Fibroblast of the conjunctiva (primary cell): ENCODE measurements at regions not wholly inside any gene's neighbourhood (a gene's known extent, or its start where the extent isn't known, plus 50 kb on each side); places are given as distances from the start of the nearest gene placed in this dataset.
"Not testable (repeated sequence)": the region's sequence is repeated elsewhere in the genome, so short reads cannot be mapped to it uniquely, and the experiment has no call there.

Source experiments
- DNase-seq: peaks from one replicate; pipeline ENCODE4 v3.0.0-alpha.2; 2010; ENCODE audit warnings: low read depth

DNA sequence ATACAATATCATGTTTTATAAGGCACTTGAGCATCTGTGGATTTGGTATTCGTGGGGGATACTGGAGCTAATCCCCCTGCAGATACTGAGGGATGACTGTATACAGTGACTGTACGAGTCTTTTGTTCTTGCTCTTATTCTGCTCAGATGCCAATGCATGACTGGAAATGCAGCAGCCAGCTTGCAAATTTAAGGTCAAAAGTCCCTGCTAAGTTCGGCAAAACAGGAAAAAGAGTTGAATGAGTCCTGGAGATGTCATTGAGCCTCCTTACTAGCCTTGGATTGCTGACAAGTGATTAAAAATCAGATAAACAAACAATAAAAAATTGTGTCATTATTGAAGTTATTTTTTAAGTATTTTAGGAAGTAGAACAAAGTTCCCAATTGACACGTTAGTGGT is 599.3 kb upstream of the IMPG1 start:
- DNase-seq = no peak

DNA sequence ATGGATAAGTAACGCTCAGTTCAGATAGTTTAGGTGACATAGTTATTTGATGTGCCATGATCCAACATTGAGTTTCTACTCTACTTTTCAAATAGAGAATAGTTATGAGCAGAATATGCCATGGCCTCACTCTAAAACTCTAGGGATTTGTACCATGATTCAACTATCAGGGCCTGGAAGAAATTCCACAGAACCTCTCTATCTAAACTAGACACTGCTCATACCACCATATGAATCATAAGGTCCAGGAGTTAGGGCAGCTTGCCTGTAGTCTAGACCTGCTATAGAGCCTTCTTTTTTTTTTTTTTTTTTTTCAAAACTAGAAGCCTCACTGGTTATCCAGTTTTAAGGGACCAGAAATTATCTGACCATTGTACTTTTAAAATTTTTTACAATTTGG is 571.8 kb upstream of the IMPG1 start:
- no peak for DNase-seq

DNA sequence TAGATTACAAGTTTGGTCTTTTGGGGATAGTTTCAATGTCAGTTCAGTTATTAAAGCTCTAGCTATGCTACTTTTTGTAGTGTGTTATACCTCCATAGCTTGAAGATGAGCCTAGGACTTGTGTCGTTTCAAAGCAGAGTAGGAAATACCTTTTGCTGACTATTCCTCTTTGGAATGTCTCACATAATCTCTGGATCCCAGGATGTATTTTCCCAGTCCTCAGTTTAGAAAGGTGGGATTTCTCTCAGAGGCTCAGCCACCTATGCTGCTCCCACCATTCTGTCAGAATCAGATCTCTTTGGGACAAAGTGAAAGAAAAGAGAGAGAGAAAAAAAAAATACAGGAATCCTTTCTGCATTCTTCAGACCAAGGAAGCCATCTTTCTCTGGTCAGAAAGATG is 567.5 kb upstream of the IMPG1 start:
- no peak for DNase-seq

DNA sequence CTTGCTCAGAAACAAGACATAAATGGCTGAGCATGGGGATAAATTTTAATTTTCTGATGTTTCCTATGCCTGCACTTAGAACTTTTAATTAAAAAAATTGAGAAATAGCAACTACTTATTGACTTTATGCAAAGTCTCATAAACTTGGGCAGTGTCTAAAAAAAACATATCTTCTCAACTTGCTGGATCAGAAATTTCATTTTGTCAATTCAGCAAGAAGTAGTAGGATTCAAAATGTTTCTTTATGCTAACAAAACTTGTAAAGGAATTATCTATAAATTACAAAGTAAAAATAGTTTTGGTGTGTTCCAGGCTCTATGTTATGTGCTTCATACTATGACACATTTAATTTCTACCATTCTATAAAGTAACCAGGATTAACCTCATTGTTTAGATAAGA is 562.2 kb upstream of the IMPG1 start:
- DNase-seq = no peak

DNA sequence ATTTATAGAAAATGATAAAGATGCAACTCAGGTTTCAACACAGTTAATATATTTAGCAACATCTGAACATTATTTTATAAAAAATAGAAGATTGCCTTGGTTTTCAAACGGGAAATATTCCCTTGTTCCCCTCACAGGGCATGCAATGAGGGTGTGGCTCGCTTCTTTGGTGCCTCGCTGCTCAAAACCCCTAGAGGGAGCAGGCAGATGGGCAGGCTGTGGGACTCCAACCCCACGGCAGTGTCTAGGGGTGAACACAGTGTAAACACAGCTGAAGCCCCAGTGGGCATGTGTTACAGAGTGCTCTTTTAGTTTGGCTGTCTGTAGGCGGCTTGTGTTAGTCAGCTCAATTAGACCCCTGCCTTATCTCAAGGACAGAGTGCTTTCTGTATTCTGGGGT is 560.8 kb upstream of the IMPG1 start:
- DNase-seq = no peak

DNA sequence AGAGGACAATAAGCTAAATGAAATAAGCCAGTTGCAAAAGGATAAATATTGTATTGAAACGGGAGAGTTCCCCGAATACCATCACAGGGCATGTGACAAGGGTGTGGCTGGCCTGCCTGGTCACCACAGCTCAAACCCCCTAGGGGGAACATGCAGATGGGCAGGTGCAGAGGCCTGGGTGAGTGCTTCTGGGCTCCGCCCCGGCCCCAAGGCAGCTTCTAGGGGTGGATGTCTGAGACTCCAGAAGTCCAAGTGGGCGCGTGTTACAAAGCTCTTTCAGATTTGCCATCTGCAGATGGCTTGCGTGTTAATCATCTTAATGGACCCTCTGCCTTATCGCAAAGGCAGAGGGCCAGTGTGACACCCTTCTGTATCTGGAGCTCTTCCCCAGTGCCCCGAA is 559.2 kb upstream of the IMPG1 start:
- no peak for DNase-seq

DNA sequence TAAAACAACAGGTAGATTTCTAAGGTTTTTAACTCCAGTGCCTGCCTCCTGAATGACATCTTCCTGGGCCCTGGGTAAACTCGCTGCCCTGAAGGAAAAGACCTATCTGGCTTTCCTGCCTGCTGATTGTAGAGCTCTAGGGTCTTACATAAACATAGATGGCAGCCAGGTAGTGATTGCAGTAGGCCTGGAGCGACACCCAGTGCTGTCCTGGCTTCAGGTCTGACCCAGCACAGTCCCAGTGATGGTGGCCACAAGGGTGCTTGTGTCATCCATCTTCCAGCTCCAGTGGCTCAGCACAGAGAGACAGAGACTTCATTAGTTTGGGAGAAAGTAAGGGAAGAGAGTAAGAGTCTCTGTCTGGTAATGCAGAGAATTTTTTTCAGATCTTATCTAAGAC is 542.9 kb upstream of the IMPG1 start:
- no peak for DNase-seq

DNA sequence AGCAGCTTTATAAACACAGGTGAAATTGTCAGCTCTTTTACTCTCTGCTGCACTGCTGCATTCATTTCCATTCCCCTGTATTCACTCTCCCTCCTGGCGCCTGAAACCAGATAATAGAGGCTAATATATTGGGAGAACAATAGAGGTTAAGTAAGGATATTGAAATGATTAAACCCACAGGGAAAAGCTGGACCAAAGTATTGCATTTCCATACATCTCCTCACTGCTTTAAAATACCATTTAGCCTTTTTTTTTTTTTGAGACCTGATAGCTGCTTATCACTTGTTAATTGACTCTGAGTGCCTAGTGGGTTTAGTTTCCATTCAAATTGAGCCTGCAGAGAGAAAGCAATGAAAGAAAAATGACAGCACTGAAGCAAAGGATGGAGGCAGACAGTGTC is 540.5 kb upstream of the IMPG1 start:
- no peak for DNase-seq

DNA sequence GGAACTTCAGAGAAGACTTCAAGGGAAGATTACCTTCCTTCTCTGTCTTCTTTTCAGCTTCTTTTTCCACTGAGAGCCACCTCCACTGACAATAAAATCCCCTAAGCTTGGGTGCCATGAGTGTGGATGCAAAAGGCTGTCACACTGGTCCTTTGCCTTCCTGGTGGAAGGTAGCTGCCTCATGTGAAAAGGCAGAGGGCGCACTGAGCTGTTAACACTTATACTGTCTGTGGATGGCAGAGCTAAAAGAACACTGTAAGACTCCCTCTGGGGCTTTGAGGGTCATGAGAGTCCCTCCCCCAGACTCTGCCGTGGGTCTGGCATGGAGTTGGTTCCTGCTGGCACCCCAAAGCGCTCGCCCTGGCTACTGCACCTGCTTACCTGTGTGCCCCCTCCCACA is 536.7 kb upstream of the IMPG1 start:
- DNase-seq = no peak

DNA sequence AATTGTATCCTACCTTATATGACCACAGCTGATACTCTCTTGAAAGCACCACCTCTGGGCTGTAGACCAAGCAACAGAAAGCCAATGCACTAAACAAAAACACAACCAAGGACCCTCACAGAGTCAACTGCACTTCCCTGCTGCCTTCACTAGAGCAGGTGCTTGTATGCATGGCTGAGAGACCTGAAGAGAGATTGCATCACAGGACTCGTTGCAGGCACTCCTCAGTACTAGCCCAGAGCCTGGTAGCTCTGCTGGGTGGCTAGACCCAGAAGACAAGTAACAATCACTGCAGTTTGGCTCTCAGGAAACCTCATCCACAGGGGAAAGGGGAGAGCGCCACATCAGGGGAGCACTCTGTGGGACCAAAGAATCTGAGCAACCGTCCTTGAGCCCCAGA is 521.6 kb upstream of the IMPG1 start:
- DNase-seq = no peak

DNA sequence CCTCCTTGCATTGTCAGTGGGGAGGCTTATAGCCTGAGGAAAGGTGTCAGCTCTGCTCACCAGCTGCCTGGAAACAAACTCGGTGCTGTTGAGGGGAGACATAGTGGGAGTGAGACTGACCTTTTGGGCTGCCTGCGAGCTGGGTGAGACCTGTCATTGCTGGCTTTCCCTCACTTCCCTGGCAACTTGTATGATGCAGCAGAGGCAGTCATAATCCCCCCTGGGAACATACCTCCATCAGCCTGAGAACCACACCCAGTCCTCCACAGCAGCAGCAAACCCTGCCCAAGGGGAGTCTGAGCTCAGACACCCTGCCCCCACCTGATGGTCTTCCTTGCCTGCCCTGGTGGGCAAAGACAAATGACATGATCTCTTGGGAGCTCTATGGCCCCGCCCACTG is 521.2 kb upstream of the IMPG1 start:
- no peak for DNase-seq

DNA sequence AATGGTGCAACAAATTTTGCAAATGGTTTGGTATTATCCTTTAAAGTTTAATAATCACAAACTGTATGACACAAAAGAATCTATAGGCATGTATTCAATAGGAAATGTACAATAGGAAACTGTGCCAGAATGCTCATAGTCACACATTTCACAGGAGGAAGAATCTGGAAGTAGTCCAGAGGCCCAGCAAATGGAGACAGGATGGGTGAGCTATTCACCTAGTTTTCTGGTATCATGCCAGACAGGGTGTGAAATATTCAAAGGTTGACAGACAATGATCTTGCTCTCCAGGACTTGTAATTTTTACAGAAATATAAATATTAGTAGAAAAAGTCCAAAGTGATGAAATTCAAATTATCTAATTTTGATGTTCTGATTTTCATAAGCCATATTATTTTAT is 520.1 kb upstream of the IMPG1 start:
- no peak for DNase-seq

DNA sequence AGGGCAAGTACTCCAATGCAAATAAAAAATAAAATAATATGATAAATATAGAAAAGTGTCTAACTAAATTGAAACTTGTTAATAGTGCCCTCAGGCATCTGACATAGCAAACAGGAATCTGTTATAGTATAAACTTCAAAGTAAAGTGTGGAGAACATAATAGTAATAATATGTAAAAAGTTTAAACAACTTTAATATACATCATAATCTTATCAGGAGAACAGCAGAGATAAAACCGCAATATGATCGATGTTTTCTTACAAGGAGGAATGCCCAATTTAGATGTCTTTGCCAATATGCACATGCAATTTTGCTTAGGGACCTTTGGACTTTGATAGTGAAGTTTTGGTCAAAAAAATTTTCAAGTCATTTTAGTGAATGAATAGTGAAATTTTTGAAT is 514.8 kb upstream of the IMPG1 start:
- DNase-seq = no peak

DNA sequence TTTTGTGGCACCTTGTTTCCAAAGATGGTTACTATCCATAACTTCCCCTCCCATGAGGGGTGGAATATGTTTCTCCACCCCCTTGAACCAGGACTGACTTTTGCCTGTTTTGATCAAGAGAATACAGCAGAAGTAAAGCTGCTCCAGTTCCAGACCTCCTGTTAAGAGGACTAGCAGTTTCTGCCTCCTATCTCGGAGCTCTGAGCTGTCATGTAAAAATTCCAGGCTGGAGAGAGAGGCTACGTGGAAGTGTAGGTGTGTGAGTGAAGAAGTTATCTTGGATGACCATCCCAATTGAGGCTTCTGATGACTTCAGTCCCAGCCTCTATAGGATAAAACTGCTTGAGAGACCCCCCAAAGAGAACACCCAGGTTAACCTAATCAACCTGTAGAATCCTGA is 511.7 kb upstream of the IMPG1 start:
- no peak for DNase-seq

DNA sequence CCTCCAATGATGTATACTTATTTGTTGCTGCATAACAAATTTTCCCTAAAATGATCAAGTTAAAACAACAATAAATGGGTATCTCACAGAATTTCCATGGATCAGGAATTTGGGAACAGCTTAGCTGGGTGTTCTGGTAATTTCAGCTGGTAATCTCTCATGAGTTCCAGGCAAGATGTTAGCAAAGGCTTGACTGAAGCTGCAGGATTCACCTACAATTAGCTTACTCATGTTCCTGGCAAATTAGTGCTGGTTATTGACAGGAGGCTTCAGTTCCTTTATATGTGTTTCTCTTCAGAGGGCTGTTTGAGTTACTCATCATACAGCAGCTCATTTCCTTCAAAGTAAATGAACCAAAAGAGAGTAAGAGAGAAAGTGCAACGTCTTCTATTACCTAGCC is 506.3 kb upstream of the IMPG1 start:
- no peak for DNase-seq

DNA sequence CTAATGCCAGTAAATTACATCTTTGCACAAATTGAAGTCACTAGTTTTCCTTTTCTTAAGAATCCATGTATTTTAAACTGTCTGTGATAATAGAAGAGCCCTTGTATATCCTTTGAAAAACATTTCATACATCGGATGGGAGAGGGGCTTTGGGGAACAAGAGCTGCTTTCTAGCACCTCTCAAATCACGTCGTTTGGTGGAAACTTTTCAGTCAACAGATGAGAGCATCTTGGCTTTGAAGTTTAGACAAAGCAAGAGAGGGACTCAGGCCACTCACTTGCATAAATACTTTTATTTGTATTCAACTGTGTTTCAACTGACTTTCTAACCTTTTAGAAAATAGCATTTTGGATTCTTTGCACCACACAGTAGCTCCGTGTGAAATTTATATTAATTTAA is 502.3 kb upstream of the IMPG1 start:
- DNase-seq = no peak

DNA sequence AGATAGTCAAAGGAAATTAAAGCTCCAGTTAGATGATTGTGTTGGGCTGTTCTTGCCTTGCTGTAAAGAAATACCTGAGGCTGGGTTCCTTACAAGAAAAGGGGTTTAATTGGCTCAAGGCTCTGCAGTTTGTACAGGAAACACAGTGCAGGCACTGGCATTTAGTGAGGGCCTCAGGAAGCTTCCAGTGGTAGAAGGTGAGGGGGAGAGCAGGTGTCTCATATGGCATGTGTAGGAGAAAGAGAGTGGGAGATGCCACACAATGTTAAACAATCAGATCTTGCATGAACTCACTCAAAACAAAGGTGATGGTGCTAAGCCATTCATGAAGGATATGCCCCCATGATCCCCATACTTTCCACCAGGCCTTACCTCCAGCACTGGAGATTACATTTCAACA is 493.5 kb upstream of the IMPG1 start:
- no peak for DNase-seq

DNA sequence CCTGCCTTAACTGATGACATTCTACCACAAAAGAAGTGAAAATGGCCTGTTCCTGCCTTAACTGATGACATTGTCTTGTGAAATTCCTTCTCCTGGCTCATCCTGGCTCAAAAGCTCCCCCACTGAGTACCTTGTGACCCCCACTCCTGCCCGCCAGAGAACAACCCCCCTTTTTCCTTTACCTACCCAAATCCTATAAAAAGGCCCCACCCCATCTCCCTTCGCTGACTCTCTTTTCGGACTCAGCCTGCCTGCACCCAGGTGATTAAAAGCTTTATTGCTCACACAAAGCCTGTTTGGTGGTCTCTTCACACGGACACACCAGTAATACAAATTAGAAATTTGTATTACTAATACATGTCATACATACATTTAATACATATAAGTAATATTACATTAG is 489.9 kb upstream of the IMPG1 start:
- not testable (repeated sequence) for DNase-seq

DNA sequence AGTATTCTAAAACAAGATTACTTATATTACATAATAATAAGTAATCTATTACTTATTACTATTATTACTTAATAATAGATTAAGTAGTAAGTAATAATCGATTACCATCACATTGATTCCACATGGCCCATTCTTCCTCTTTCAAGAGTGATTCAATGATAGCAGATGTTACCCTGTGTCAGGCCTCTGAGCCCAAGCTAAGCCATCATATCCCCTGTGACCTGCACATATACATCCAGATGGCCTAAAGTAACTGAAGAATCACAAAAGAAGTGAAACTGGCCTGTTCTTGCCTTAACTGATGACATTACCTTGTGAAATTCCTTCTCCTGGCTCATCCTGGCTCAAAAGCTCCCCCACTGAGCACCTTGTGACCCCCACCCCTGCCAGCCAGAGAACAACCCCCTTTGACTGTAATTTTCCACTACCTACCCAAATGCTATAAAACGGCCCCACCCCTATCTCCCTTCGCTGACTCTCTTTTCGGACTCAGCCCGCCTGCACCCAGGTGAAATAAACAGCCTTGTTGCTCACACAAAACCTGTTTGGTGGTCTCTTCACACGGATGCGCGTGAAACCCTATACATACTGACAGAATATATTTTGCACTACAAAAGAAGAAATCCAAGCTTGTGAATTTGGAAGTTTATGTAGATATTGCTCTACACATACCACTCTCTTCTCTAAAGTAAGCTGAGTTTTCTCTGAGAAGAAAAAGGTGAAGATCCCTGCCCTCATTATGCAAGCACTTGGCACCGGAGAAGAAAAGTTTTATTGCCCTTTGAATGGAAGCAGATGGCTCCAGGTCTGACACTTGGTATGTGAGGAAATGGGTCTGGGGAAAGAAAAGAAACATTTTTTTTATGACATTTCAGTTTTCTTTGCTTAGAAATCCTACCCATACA is 488.6 kb upstream of the IMPG1 start:
- not testable (repeated sequence) for DNase-seq

DNA sequence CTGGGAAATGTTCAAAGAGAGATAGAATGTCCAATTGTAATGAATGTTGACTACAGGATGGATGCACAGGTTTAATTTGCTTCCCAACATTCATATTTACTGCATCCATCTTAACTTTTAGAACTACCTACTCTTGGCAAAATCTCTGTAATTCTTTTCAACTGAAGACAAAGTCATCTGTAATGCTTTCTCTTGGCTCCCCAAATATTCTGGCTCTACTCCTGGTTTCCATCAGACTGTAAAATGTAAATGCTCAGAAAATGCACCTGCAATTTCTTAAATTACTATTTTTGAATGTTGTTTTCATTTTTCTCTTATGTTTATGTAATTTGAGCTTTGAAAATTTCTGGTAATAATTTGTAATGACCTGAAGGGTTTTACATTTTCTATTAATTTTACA is 480.8 kb upstream of the IMPG1 start:
- no peak for DNase-seq

DNA sequence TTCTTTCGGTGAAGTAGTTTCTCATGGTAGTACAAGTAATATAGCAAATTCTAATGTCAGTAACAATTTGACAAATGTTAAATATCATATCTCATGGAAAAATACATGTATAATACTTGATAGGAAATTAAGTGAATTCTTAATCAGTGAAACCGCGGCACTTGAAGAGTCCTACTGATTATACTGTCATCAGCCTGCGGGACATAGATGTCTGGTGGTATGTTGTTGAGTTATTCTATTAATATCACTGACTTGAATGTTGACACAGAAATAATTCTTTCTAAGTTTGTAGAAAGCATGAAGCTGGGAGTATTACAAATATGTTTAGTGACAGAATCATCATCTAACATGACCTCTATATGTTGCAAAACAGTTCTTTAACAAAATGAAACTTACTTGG is 479.8 kb upstream of the IMPG1 start:
- no peak for DNase-seq

DNA sequence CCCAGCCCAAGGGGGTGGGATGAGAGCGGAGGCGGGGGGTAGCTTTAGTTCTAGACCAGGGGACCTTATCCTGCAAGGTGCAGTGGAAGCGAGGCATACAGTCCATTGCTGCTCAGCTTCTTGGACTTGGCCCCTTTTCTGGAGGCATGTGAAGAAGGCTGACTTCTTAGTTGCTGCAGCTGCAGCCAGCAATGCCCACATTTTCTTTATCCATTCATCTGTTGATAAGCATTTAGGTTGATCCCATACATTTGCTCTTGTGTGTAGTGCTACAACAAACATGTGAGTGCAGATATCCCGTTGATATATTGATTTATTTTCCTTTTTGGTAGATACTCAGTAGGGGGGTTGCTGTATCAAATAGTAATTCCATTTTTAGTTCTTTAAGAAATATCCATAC is 461.2 kb upstream of the IMPG1 start:
- no peak for DNase-seq

DNA sequence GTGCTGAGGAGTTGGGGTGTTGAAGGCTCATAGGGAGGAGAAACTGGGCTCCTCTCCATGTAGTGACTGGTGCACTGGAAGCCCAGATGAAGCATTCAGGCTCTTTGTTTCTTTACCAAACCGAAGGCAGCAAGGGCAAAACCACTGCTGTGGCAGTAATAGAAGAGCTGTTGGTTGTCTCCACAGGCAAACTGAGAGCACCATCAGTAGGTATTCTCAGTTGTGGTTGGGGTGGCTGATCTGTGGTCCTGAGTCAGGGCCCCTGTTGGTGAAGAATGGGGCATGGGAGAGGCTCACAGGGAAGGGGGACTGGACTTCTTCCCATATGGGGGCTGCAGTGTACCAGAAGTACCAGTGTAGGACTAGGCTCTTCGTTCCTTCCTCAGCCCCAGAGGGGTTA is 460.2 kb upstream of the IMPG1 start:
- no peak for DNase-seq

DNA sequence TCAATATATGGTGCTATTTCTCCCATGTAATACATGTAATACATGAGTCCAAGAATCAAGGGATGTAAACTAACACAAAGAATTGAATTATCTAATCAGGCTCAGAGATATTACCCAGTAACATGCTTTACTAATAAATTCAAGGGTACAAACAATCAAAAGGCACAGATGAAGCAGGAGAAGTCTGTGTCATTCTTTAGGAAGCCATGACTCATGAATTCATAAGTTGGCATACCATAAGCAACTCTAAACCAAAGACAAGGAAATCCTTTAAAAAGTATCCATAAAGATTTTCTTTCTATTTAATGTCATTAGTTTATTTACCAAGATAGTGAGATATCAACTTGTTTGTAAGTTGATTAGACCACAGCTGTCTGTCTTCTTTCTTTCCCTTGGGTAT is 446.0 kb upstream of the IMPG1 start:
- no peak for DNase-seq
